Subcutaneous abdominal adipose tissue (tissue), 5 donors: ENCODE measurements at regions not wholly inside any gene's neighbourhood (a gene's known extent, or its start where the extent isn't known, plus 50 kb on each side); places are given as distances from the start of the nearest gene placed in this dataset.
"Not testable (repeated sequence)": the region's sequence is repeated elsewhere in the genome, so short reads cannot be mapped to it uniquely, and the experiment has no call there.

Source experiments
- H3K27ac ChIP-seq: one replicate; pipeline ENCODE4 v1.7.0; 2013; ENCODE audit warnings: low read depth, mild to moderate bottlenecking, inconsistent platforms, low read length, moderate library complexity
- H3K27me3 ChIP-seq, 5 donors: one replicate each; pipeline ENCODE4 v1.7.0; 2013; ENCODE audit warnings: low read length in 5 of 5, inconsistent platforms in 1 of 5; ENCODE audit not compliant: control insufficient read depth in 5 of 5, insufficient read depth in 4 of 5
- H3K36me3 ChIP-seq, 5 donors: one replicate each; pipeline ENCODE4 v1.7.0; 2013; ENCODE audit warnings: low read length in 5 of 5; ENCODE audit not compliant: control insufficient read depth in 5 of 5, insufficient read depth in 5 of 5
- H3K4me1 ChIP-seq, 5 donors: one replicate each; pipeline ENCODE4 v1.7.0; 2013; ENCODE audit warnings: low read length in 5 of 5, mild to moderate bottlenecking in 3 of 5, moderate library complexity in 1 of 5; ENCODE audit not compliant: control insufficient read depth in 5 of 5, insufficient read depth in 5 of 5
- H3K4me3 ChIP-seq, 5 donors: one replicate each; pipeline ENCODE4 v1.7.0; 2013; ENCODE audit warnings: low read length in 5 of 5, low read depth in 1 of 5
- H3K9ac ChIP-seq, 5 donors: one replicate each; pipeline ENCODE4 v1.7.0; 2013; ENCODE audit warnings: low read length in 5 of 5, mild to moderate bottlenecking in 4 of 5, moderate library complexity in 3 of 5
- H3K9me3 ChIP-seq, 5 donors: one replicate each; pipeline ENCODE4 v1.7.0; 2013; ENCODE audit warnings: low read length in 5 of 5; ENCODE audit not compliant: control insufficient read depth in 5 of 5
- donor health status: healthy.
- donor health status: healthy.
- donor health status: healthy.
- donor health status: healthy.
- donor health status: healthy.

DNA sequence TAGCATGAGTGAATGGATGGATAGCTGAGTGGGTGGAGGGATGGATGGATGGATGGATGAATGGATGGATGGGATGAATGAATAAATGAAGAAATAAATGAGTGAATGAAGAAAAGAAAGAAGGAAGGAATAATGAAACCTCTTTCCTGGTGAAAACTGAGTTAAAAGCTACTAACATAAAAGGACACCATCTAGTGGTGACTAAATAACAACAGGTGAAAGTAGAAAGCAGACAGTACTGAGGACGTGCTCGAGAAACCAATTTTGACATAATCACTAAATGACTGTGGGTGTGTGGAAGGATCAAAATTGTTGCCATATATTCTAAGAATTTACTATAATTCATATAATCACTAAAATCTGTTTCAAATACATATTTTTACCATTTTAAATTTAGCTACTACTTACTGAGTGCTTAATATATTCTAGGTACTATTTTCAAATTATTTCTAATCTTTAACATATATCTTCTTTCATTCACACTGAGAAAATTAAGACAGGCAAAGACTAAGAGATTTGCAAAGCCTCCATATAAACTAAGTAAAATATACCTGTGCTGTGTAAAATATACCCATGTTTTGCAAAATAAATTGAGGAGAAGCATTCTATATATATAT is 522.9 kb downstream of the LRRIQ3 start:
- H3K9ac ChIP-seq, result no peak overlapping the region
- H3K4me3 ChIP-seq, result no peak overlapping the region
- no peak overlapping the region for H3K27ac ChIP-seq
- no peaks in the 10 kb centered on the region for H3K36me3 ChIP-seq
- no peaks in the 10 kb centered on the region for H3K4me1 ChIP-seq
- no peaks in the 10 kb centered on the region for H3K27me3 ChIP-seq
- H3K9me3 ChIP-seq, result no peaks in the 10 kb centered on the region

DNA sequence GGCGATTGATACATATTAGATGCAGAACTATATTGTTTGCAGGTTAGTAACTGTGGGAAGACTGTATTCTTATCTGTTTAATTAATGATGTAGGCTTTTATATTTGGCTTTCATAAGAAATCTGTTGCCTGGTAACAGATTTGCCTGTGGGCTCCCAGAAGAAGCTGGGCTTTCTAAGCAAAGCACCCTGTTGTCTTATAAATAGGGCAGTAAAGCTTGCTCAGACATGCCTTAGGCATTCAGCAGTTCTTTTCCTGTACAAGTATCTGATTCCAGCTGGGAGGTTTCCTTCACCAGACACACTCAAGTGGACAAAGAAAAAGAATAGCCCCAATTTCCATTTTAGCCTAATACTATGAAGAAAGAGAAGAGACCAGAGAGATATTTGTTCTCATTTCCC is 524.0 kb downstream of the LRRIQ3 start:
- H3K27ac ChIP-seq, result no peak overlapping the region
- no peak overlapping the region for H3K4me3 ChIP-seq
- H3K4me1 ChIP-seq, result no peaks in the 10 kb centered on the region
- H3K9ac ChIP-seq, result no peak overlapping the region
- H3K27me3 ChIP-seq, result no peaks in the 10 kb centered on the region
- no peaks in the 10 kb centered on the region for H3K36me3 ChIP-seq
- H3K9me3 ChIP-seq, result no peaks in the 10 kb centered on the region

- no peaks in the 10 kb centered on the region for H3K4me1 ChIP-seq
- no peak overlapping the region for H3K27ac ChIP-seq
- H3K27me3 ChIP-seq, result no peaks in the 10 kb centered on the region
- H3K9me3 ChIP-seq, result peaks cover 0 to 3% (median 0%) of the 10 kb centered on the region in 5 donors
- H3K9ac ChIP-seq, result no peak overlapping the region
- H3K36me3 ChIP-seq, result no peaks in the 10 kb centered on the region
- H3K4me3 ChIP-seq, result no peak overlapping the region
Observed at GRCh38 chr1:73671530-73671929, 526.4 kb downstream of the LRRIQ3 start.

DNA sequence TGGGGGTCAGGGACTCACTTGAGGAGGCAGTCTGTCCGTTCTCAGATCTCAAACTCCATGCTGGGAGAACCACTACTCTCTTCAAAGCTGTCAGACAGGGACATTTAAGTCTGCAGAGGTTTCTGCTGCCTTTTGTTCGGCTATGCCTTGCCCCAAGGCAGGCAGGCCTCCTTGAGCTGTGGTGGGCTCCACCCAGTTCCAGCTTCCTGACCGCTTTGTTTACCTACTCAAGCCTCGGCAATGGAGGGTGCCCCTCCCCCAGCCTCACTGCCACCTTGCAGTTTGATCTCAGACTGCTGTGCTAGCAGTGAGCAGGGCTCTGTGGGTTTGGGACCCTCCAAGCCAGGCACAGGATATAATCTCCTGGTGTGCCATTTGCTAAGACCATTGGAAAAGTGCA is 530.0 kb downstream of the LRRIQ3 start:
- not testable (repeated sequence) for H3K36me3 ChIP-seq, H3K4me1 ChIP-seq, H3K4me3 ChIP-seq, H3K9me3 ChIP-seq, H3K27me3 ChIP-seq, H3K9ac ChIP-seq, H3K27ac ChIP-seq

- H3K4me3 ChIP-seq, result no peak overlapping the region
- no peaks in the 10 kb centered on the region for H3K36me3 ChIP-seq
- H3K9ac ChIP-seq, result no peak overlapping the region
- no peaks in the 10 kb centered on the region for H3K27me3 ChIP-seq
- no peak overlapping the region for H3K27ac ChIP-seq
- peaks cover 0 to 4% (median 0%) of the 10 kb centered on the region in 5 donors for H3K9me3 ChIP-seq
- no peaks in the 10 kb centered on the region for H3K4me1 ChIP-seq
Observed at GRCh38 chr1:73662526-73662925, 535.5 kb downstream of the LRRIQ3 start.

DNA sequence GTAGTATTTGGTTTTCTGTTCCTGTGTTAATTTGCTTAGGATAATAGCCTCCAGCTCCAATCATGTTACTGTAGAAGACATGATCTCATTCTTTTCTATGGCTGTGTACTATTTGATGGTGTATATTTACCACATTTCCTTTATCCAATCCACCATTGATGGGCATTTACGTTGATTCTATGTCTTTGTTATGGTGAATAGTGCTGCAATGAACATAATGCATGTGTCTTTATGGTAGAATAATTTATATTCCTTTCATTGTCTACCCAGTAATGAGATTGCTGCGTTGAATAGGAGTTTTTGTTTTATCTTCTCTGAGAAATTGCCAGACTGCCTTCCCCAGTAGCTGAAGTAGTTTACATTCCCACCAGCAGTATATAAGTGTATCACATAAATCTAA is 538.8 kb downstream of the LRRIQ3 start:
- Histone ChIP-seq H3K27ac (no peak overlapping the region), H3K27me3 (no peaks in the 10 kb centered on the region), H3K9me3 (peaks cover 0 to 4% (median 0%) of the 10 kb centered on the region in 5 donors), H3K4me3 (no peak overlapping the region), H3K36me3 (no peaks in the 10 kb centered on the region), H3K9ac (no peak overlapping the region), H3K4me1 (no peaks in the 10 kb centered on the region)

- Histone ChIP-seq H3K27ac (no peak overlapping the region), H3K4me3 (no peak overlapping the region), H3K36me3 (no peaks in the 10 kb centered on the region), H3K27me3 (no peaks in the 10 kb centered on the region), H3K9ac (no peak overlapping the region), H3K4me1 (no peaks in the 10 kb centered on the region), H3K9me3 (peaks cover 0 to 2% (median 0%) of the 10 kb centered on the region in 5 donors)
Observed at GRCh38 chr1:73654714-73655113, 543.3 kb downstream of the LRRIQ3 start.

DNA sequence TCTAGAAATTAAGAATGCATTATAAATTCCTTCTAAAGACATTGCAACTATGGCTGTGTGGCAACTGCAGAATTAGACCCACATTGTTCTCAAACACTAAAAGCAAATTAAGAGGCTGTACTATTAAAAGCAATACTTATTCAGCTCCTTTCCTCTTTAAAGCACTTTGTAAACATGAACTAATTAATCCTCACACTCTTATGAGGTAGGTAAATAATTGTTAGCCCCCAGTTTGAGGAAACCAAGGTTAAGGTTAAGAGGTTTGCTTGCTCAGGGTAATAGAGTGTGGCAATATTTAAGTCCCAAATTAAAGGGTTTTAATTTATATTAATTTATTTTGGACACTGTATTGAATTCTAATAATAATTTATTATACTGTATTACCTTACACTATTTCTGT is 553.8 kb downstream of the LRRIQ3 start:
- Histone ChIP-seq H3K9ac (no peak overlapping the region), H3K4me1 (no peaks in the 10 kb centered on the region), H3K9me3 (no peaks in the 10 kb centered on the region)

DNA sequence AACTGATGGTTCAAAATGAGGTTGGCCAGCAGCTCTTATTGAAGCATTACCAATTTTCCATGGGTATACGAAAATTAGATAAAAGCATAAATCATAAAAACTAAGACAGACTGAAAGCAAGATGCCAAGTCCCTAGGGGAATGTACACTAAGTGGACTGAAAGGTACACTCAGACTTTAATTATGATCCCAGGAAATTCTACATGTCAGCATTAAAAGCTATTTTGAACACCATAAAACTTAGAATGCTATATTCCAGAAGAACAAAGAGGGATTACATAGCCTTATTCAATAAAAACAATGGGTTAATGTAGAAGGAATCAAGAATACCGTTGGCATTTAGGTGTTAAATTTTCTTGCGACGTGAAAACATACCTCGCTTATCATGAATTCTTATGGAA is 558.5 kb downstream of the LRRIQ3 start:
- Histone ChIP-seq H3K27ac (no peak overlapping the region), H3K4me1 (no peaks in the 10 kb centered on the region), H3K9me3 (no peaks in the 10 kb centered on the region), H3K4me3 (no peak overlapping the region), H3K36me3 (no peaks in the 10 kb centered on the region), H3K27me3 (no peaks in the 10 kb centered on the region), H3K9ac (no peak overlapping the region)

More for the DNA sequence above, 553.8 kb downstream of the LRRIQ3 start:
- Histone ChIP-seq H3K36me3 (no peaks in the 10 kb centered on the region), H3K4me3 (no peak overlapping the region), H3K27me3 (no peaks in the 10 kb centered on the region), H3K27ac (no peak overlapping the region)

GRCh38 chr1:73637264-73637663 is 560.7 kb downstream of the LRRIQ3 start:
- Histone ChIP-seq H3K9ac (no peak overlapping the region), H3K4me1 (no peaks in the 10 kb centered on the region), H3K4me3 (no peak overlapping the region), H3K36me3 (no peaks in the 10 kb centered on the region), H3K9me3 (no peaks in the 10 kb centered on the region), H3K27ac (no peak overlapping the region), H3K27me3 (no peaks in the 10 kb centered on the region)

DNA sequence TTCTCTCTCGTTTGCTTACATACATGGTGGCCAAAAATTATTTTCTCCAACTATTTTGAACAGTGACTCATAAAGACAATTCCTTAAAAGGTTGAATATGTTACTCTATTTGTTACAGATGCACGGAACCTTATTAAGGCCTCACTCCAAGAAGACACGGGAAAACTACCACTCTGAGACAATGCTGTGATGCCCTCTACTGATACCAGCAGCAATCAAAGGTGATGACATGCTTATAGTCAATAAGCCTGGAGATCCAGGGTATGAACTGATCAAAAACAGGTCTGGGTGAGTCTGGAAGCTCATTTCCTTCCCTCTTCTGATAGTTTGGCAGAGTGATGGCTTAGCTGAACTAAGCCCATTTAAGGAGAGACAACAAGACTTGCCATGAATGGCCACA is 563.0 kb downstream of the LRRIQ3 start:
- Histone ChIP-seq H3K9ac (no peak overlapping the region), H3K27me3 (no peaks in the 10 kb centered on the region), H3K4me1 (no peaks in the 10 kb centered on the region), H3K9me3 (no peaks in the 10 kb centered on the region), H3K4me3 (no peak overlapping the region), H3K27ac (no peak overlapping the region), H3K36me3 (no peaks in the 10 kb centered on the region)
